ENCODE measurements at regions not wholly inside any gene's neighbourhood (a gene's known extent, or its start where the extent isn't known, plus 50 kb on each side); places are given as distances from the start of the nearest gene placed in this dataset.

GRCh38 chr3:102089904-102090720 is 240.8 kb downstream of the NFKBIZ start:
- TF ChIP-seq CTCF (IDR thresholded peaks at IDR 0.05): no peak
- no peak for TF ChIP-seq EZH2 (IDR thresholded peaks at IDR 0.05; ENCODE audit: borderline replicate concordance, insufficient read depth, low read depth, low read length, poor library complexity, severe bottlenecking)

Measured in B cell (primary cell).